ENCODE measurements at regions not wholly inside any gene's neighbourhood (a gene's known extent, or its start where the extent isn't known, plus 50 kb on each side); places are given as distances from the start of the nearest gene placed in this dataset.

DNA sequence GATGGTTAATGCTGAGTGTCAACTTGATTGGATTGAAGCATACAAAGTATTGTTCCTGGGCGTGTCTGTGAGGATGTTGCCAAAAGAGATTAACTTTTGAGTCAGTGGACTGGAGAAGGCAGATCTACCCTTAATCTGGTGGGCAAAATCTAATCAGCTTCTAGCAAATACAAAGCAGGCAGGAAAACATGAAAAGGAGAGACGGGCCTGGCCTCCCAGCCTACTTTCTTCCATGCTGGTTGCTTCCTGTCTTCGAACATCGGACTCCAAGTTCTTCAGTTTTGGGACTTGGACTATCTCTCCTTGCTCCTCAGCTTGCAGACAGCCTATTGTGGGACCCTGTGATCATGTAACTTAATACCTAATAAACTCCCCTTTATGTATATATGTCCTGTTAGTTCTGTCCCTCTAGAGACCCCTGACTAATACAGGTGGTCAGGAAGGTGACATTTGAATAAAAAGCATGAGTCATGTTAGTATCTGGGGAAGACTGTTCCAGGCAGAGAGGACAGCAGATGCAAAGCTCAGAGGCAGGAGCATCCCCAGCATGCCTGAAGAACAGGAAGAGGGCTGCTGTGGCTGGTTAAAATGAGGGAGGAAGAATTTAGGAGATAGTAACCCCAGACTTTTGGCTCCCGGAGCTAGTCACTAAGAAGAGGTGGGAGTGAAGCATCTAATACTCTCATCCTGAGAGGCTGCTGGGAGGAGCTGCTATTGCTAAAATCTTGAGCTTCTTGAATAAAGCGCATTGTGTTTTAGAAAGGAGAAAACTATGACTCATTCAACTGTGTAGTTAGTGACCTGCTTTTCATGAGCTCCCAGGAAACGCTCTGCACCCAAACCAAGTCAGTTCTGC, 207.4 kb upstream of the HES1 start:
- DNase-seq, result no peak
- H3K9me3 ChIP-seq, result peaks cover 0 to under 1% (median 0%) of the 10 kb centered on the region in 4 donors
- H3K27ac ChIP-seq, result no peak overlapping the region
- TF ChIP-seq POLR2A (IDR thresholded peaks at IDR 0.05), result no peak
- TF ChIP-seq, protein P1, sequence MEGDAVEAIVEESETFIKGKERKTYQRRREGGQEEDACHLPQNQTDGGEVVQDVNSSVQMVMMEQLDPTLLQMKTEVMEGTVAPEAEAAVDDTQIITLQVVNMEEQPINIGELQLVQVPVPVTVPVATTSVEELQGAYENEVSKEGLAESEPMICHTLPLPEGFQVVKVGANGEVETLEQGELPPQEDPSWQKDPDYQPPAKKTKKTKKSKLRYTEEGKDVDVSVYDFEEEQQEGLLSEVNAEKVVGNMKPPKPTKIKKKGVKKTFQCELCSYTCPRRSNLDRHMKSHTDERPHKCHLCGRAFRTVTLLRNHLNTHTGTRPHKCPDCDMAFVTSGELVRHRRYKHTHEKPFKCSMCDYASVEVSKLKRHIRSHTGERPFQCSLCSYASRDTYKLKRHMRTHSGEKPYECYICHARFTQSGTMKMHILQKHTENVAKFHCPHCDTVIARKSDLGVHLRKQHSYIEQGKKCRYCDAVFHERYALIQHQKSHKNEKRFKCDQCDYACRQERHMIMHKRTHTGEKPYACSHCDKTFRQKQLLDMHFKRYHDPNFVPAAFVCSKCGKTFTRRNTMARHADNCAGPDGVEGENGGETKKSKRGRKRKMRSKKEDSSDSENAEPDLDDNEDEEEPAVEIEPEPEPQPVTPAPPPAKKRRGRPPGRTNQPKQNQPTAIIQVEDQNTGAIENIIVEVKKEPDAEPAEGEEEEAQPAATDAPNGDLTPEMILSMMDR (IDR thresholded peaks at IDR 0.05), result no peak
- H3K36me3 ChIP-seq, result no peaks in the 10 kb centered on the region
- H3K4me3 ChIP-seq, result no peak overlapping the region
- no peaks in the 10 kb centered on the region for H3K27me3 ChIP-seq
- no peaks in the 10 kb centered on the region for H3K4me1 ChIP-seq

- Histone ChIP-seq H3K27me3 (no peaks in the 10 kb centered on the region), H3K27ac (no peak overlapping the region)
Measured at GRCh38 chr3:193929373-193929772, 206.6 kb upstream of the HES1 start.

DNA sequence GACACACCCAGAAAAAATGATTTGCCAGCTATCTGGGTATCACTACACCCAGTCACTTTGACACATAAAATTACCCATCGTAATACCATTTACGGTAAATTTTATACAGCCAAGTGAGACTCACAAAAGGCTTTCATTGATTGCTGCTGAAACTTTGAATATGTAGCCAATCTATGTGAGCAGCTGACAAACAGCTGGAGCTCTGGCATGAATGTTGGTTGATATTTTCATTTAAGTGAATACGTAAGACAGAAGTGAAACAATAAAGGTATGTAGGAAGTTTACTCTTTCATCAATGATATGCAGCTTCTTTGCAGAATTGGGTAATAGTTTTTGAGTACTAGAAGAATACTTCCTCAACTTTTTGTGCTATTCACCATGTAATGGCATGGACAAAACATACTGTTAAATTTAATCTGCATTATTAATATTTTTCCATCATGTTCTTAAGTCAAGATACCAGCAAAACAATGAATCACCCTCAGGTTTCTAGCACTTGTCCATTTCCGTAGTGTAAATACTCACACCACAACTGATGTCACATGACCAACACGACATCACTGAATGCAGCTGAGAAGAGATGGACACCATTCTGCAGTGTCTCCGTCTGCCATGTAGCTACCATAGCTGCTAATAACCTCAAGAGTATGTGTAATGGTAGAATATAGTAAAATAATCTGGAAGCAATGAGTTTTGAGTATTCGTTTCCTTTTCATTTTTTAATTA, 205.9 kb upstream of the HES1 start:
- DNase-seq, result no peak
- no peaks in the 10 kb centered on the region for H3K9me3 ChIP-seq
- no peak overlapping the region for H3K27ac ChIP-seq
- no peaks in the 10 kb centered on the region for H3K4me1 ChIP-seq
- H3K4me3 ChIP-seq, result no peak overlapping the region
- no peaks in the 10 kb centered on the region for H3K36me3 ChIP-seq
- no peaks in the 10 kb centered on the region for H3K27me3 ChIP-seq
- TF ChIP-seq, protein P1 (IDR thresholded peaks at IDR 0.05), result no peak
- TF ChIP-seq POLR2A (IDR thresholded peaks at IDR 0.05), result no peak

More at GRCh38 chr3:193929373-193929772, 206.6 kb upstream of the HES1 start:
- Histone ChIP-seq H3K36me3 (no peaks in the 10 kb centered on the region), H3K9me3 (no peaks in the 10 kb centered on the region), H3K4me1 (no peaks in the 10 kb centered on the region), H3K4me3 (no peak overlapping the region)
- DNase-seq, result no peak
- TF ChIP-seq, protein P1 (IDR thresholded peaks at IDR 0.05), result no peak
- no peak for TF ChIP-seq POLR2A (IDR thresholded peaks at IDR 0.05)

- Histone ChIP-seq H3K27me3 (no peaks in the 10 kb centered on the region), H3K9me3 (no peaks in the 10 kb centered on the region), H3K4me1 (no peaks in the 10 kb centered on the region), H3K27ac (no peak overlapping the region), H3K36me3 (no peaks in the 10 kb centered on the region), H3K4me3 (no peak overlapping the region)
- no peak for TF ChIP-seq POLR2A (IDR thresholded peaks at IDR 0.05)
- TF ChIP-seq, protein P1 (IDR thresholded peaks at IDR 0.05), result no peak
- DNase-seq, result no peak
Measured at GRCh38 chr3:193932136-193932535, 203.8 kb upstream of the HES1 start.

- Histone ChIP-seq H3K4me1 (no peaks in the 10 kb centered on the region), H3K9me3 (no peaks in the 10 kb centered on the region), H3K4me3 (no peak overlapping the region), H3K27me3 (no peaks in the 10 kb centered on the region), H3K36me3 (no peaks in the 10 kb centered on the region), H3K27ac (no peak overlapping the region)
- no peak for TF ChIP-seq POLR2A (IDR thresholded peaks at IDR 0.05)
- TF ChIP-seq, protein P1 (IDR thresholded peaks at IDR 0.05), result no peak
- no peak for DNase-seq
Measured at GRCh38 chr3:193932576-193932975, 203.4 kb upstream of the HES1 start.
